ENCODE measurements at regions not wholly inside any gene's neighbourhood (a gene's known extent, or its start where the extent isn't known, plus 50 kb on each side); places are given as distances from the start of the nearest gene placed in this dataset.

DNA sequence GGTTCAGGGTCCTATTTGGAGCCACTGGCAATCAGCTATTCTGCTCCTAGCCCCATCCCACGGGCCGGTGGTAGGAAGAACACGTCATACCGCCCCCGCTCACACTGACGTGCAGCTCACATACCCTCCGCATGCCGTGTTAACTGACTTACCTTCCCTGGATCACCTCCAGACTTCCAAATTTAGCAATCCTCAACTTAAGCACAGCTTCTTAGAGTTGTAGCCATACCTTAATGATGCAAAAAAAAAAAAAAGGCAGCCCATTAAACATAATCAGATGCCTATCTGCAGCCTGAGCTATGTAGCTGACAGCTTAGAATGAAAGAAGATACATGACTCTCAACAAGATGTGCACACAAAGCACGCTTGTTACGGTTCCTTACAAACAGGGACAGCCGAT is 93.0 kb downstream of the IRX2 start:
- Histone ChIP-seq H3K4me2 (ENCODE audit: insufficient read depth, low read length) (no peak overlapping the region), H3K79me2 (ENCODE audit: control insufficient read depth, insufficient read depth, low read length) (no peaks in the 10 kb centered on the region), H3K9me3 (replicated peaks; ENCODE audit: control insufficient read depth, insufficient read depth, low read length) (no peaks in the 10 kb centered on the region), H3K9ac (replicated peaks; ENCODE audit: extremely low read depth, insufficient read depth, low read length) (no peak overlapping the region), H3K36me3 (ENCODE audit: control insufficient read depth in 2 of 2, extremely low read depth in 1 of 2, insufficient read depth in 2 of 2, low read length in 2 of 2) (no peaks in the 10 kb centered on the region), H3K4me3 (replicated peaks in 1 of 3; ENCODE audit: insufficient read depth in 1 of 3, low read depth in 1 of 3, low read length in 3 of 3) (no peak overlapping the region), H3K4me1 (ENCODE audit: control insufficient read depth, extremely low read depth, insufficient read depth, low read length) (no peaks in the 10 kb centered on the region), H2AFZ (ENCODE audit: low read depth, low read length) (no peak overlapping the region), H4K20me1 (replicated peaks; ENCODE audit: control insufficient read depth, extremely low read depth, insufficient read depth, low read length) (no peaks in the 10 kb centered on the region), H3K27me3 (ENCODE audit: control insufficient read depth in 2 of 2, insufficient read depth in 2 of 2, low read length in 2 of 2) (no peaks in the 10 kb centered on the region), H3K27ac (ENCODE audit: insufficient read depth, low read depth, low read length) (no peak overlapping the region), H3K9me1 (replicated peaks; ENCODE audit: control insufficient read depth, extremely low read depth, insufficient read depth, low read length) (no peaks in the 10 kb centered on the region)
- BruUV-seq (replicated peaks): no TSS peak
- TF ChIP-seq FOS (IDR thresholded peaks at IDR 0.05; ENCODE audit: borderline replicate concordance, insufficient read depth, low read length) (no peak), JUN (IDR thresholded peaks at IDR 0.05; ENCODE audit: borderline replicate concordance, insufficient read depth, insufficient read length, low read depth) (no peak), GATA2 (IDR thresholded peaks at IDR 0.05; ENCODE audit: insufficient read depth, insufficient read length, low read depth, low read length) (no peak), POLR2A (IDR thresholded peaks at IDR 0.05; ENCODE audit: low read depth, low read length) (no peak), MYC (IDR thresholded peaks at IDR 0.05; ENCODE audit: low read depth, low read length) (no peak), POLR2AphosphoS5 (IDR thresholded peaks at IDR 0.05; ENCODE audit: insufficient read depth, low read depth, low read length) (no peak), EZH2 (IDR thresholded peaks at IDR 0.05; ENCODE audit: borderline replicate concordance, low read depth, low read length, severe bottlenecking) (no peak)
- TF ChIP-seq, protein P1, sequence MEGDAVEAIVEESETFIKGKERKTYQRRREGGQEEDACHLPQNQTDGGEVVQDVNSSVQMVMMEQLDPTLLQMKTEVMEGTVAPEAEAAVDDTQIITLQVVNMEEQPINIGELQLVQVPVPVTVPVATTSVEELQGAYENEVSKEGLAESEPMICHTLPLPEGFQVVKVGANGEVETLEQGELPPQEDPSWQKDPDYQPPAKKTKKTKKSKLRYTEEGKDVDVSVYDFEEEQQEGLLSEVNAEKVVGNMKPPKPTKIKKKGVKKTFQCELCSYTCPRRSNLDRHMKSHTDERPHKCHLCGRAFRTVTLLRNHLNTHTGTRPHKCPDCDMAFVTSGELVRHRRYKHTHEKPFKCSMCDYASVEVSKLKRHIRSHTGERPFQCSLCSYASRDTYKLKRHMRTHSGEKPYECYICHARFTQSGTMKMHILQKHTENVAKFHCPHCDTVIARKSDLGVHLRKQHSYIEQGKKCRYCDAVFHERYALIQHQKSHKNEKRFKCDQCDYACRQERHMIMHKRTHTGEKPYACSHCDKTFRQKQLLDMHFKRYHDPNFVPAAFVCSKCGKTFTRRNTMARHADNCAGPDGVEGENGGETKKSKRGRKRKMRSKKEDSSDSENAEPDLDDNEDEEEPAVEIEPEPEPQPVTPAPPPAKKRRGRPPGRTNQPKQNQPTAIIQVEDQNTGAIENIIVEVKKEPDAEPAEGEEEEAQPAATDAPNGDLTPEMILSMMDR (IDR thresholded peaks at IDR 0.05; ENCODE audit: extremely low read depth in 1 of 2, insufficient read depth in 1 of 2, low read depth in 1 of 2, low read length in 2 of 2): no peak
- TF ChIP-seq, protein P2, sequence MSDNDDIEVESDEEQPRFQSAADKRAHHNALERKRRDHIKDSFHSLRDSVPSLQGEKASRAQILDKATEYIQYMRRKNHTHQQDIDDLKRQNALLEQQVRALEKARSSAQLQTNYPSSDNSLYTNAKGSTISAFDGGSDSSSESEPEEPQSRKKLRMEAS (IDR thresholded peaks at IDR 0.05; ENCODE audit: insufficient read depth, insufficient read length): no peak
- POLR2A ChIA-PET: no interaction called here
- FAIRE-seq (no peak), DNase-seq (ENCODE audit: low read depth, low spot score) (no peak)
- intact Hi-C loops (cut with micrococcal nuclease): no loop called here
- CTCF ChIA-PET: no interaction called here
- dilution Hi-C loops (cut with MboI; ENCODE audit: extremely low pct_ligation_motif_present, low sequenced_read_pairs): no loop called here

Measured in endothelial cell of umbilical vein (primary cell).